ENCODE measurements at regions not wholly inside any gene's neighbourhood (a gene's known extent, or its start where the extent isn't known, plus 50 kb on each side); places are given as distances from the start of the nearest gene placed in this dataset.

DNA sequence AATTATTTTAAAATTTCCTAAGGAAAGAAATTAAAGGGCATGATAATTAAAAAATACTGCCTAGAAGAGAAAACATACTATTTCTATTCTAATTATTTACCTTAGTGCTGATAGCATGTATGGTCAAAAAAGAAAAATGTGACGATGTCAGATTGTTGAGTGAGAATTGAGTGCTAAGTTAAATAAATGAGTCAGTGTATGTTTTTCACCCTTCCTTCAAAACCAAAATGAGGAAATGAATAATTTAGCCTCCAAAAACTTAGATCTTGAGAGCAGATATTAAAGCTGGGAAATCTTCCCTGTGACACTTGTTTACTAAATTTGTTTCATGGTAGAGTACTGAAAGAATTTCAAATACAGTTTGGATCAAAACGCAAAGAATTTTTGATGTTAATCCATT is 58.6 kb upstream of the NYAP2 start:
- H3K4me3 ChIP-seq: no peak overlapping the region
- H3K27ac ChIP-seq: no peak overlapping the region

DNA sequence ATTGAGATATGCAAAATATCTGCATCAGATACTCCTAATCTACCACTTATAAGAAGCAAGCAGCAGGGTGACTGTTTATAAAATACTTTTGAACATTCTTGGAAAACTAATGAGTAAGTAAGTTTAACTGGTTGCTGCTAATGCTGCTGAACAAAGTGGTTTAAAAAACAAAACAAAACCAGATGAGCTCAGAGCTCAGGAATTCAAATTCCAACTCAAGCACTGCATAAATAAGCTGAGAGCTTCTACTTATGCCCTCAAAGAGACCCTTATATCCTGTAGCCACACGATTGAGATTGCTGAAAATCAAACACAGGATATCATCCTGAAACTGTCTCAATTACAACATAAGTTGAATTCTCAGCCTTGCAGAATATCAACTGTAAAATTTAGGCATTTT is 62.3 kb upstream of the NYAP2 start:
- Histone ChIP-seq H3K4me3 (no peak overlapping the region), H3K27ac (no peak overlapping the region)

DNA sequence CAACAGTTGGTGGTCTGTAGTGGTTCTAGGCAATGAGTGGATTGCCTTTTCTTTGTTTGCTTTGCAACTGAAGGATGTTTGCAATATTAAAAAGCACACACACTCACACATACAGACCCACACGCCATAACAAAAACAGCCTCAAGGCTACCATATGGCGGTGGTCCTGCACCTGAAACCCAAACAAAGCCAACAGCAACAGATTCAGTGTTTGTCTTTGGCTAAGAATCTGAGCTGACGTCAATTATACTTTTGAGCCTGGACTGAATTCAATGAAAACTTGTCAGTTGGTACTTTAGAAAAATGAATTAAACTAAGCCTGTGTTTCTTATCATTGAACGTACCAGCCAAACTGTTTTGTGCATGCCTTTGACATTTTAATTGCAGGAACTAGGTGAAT is 65.0 kb upstream of the NYAP2 start:
- no peak overlapping the region for H3K27ac ChIP-seq
- no peak overlapping the region for H3K4me3 ChIP-seq

DNA sequence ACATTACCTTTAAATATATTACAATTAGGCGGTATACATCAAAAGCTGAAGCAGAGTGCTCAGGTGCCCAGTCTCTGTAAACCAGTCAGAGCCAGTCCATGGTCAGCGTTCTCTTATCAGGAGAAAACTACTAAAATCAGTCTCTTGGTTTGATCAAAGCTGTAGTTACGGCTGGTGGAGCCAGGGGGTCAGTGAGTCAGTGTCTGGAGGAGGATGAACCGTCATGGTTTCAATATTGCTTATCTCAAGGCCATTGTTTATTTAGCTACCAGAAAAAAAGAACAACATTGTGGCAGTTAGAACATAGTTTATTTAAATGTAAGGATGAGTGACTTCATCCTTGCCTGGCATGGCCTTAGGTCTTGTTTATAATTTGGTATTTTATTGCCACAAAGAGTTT is 71.3 kb upstream of the NYAP2 start:
- no peak overlapping the region for H3K4me3 ChIP-seq
- H3K27ac ChIP-seq: no peak overlapping the region

DNA sequence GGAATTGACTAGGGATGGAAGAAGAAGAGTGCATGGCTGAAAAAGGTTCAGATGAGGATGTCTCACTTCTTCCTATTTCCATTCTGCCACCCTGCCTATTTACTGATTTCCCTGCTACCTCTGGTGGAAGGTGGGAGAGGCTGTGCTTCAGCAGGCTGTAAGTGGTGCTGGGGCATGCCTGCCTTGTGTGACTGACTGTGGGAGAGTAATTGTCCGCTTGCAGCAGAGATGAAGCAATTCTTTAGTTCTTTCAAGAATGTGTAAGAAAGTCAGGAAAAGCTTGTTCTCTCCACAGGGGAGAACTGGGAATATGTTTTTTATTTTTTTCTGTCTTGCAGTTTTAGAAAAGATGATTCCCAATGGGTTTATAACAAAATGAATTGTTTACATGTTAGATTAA is 72.5 kb upstream of the NYAP2 start:
- no peak overlapping the region for H3K27ac ChIP-seq
- H3K4me3 ChIP-seq: no peak overlapping the region

DNA sequence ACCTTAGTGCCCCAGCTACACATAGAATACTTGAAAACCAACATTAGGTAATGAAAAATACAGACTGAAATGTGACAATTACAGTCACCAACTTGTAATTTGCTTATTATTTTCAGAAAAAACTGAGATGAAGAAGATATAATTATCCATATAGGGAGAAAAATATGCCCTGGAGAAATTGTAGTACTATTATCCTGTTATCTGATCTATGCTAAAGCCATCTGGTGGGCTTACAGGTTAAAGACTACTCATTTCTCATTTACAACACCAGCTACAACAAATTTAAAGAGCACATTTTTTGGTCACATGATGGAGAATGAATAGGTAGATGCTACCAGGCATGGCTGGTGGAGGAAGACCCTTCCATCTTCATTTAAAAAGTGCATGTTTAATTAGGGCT is 79.6 kb upstream of the NYAP2 start:
- H3K4me3 ChIP-seq: no peak overlapping the region
- no peak overlapping the region for H3K27ac ChIP-seq

DNA sequence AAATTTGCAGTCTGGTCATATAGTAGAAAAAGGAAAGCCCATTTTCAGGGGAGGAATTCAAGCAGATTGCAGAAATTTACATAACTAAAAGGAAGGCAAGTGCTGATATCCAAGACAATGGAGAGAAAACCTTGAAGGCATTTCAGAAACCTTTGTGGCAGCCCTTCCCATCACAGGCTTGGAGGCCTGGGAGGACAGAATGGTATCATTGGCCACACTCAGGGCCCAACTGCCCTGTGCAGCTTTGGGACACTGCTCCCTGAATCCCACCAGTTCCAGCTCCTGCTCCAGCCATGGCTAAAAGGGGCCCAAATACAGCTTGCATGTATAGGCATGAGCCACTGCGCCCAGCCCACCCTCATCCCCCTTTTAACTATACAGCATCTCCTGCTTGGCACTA is 81.1 kb upstream of the NYAP2 start:
- Histone ChIP-seq H3K4me3 (no peak overlapping the region), H3K27ac (no peak overlapping the region)

DNA sequence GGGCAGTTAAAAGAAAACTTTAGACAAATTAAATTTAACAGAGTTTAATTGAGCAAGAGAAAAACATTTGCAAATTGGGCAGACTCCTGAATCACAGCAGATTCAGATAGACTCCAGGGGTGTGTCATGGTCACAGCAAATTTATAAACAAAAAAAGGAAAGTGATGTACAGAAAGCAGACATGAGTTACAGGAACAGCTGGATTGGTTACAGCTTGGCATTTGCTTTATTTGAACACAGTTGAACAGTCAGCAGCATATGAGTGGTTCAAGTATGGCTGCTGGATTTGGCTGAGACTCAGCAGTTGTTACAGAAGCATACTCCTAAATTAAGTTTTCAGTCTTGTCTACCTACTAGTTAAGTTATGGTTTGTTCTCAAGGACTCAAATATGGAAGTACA is 82.3 kb upstream of the NYAP2 start:
- no peak overlapping the region for H3K27ac ChIP-seq

DNA sequence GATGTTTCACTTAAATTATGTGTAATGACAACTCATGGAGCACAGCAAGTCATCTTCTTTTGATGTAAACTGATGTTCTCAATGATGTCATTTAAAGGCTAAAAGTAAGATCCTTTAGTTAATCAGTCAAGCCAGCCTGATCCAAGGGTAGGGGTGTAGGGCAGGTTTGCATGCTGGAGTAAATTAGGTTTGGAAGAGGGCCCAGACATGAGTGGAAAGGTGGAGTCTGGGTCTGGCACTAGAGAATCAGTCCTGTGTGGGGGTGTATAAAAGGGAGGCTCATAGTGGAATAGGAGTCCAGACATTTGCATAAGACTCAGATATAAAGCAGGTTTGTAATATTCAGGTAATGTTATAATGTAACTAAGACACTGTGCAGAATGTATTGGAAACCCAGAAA is 88.8 kb upstream of the NYAP2 start:
- H3K27ac ChIP-seq: no peak overlapping the region

More for the DNA sequence above, 82.3 kb upstream of the NYAP2 start:
- no peak overlapping the region for H3K4me3 ChIP-seq

DNA sequence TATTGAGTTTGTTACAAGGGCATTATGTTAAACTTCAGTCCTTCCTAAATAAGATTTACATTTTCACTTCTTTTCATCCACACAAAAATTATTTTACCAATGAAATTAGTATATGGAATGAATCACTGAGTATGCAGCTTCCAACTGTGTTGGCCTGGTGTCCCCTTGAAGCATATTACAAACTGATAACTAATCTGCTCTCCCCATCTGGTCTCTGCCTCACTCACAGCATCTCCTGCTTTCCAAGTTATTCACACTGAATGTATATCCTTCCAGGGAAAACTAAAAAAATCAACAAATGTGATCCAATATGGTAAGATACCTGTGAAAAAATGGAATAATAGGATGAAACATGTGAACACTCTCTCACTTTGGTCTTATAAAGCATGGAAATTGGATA is 90.0 kb upstream of the NYAP2 start:
- Histone ChIP-seq H3K27ac (no peak overlapping the region), H3K4me3 (no peak overlapping the region)

More for the DNA sequence above, 88.8 kb upstream of the NYAP2 start:
- no peak overlapping the region for H3K4me3 ChIP-seq

DNA sequence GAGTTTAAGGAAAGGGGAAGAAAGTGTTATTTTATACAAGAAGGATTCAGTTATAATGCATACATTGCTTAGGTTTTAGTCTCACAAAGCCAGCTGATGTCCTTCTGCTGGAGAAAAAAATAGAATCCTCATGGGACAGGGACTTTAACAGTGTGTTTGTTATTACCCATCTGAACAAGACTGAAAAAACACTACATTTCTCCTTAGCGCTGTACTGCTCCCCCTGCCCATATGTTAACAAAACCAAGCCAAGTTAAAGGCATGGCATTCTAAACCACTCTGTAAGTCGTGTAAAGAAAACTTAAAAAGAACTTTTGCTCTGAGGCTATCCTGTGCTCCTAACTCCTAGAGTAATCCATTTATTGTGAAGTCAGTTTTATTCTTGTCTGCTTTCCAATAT is 102.6 kb upstream of the NYAP2 start:
- H3K4me3 ChIP-seq: no peak overlapping the region

DNA sequence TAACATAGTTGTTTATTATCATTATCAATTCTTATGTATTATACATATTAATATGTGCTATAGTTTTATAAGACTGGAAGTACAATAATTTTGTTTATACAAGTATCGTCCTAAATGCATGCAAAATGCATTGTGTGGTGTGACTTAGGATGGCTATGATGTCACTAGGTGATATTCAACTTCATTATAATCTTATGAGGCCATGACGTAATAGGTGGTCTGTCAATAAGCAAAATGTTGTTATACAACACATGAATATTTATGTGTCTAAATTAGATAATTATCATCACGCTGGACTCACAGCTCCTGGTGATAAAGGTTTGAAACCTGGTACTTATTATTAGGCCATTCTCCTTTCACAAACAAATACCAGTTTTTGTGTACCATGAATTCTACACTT is 104.4 kb upstream of the NYAP2 start:
- Histone ChIP-seq H3K4me3 (no peak overlapping the region), H3K27ac (no peak overlapping the region)

More for the DNA sequence above, 102.6 kb upstream of the NYAP2 start:
- no peak overlapping the region for H3K27ac ChIP-seq

DNA sequence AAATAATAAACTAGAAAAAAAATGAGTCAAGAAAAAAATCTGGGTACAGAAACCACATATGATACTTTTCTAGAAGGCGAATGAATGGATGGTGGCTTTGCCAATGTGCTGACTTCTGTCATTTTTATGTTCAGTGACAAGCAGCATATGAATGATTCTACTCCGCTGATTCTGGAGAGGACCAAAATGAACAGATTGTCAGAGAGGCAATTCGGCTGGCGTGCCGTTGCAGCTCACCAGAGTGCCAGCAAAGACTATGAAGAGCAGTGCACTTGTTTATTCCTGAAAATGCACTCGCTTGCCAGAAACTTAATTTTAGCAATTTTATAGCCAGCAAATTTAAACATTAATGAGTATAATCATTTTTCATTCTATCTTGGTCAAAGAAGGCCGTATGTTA is 105.9 kb upstream of the NYAP2 start:
- no peak overlapping the region for H3K27ac ChIP-seq

DNA sequence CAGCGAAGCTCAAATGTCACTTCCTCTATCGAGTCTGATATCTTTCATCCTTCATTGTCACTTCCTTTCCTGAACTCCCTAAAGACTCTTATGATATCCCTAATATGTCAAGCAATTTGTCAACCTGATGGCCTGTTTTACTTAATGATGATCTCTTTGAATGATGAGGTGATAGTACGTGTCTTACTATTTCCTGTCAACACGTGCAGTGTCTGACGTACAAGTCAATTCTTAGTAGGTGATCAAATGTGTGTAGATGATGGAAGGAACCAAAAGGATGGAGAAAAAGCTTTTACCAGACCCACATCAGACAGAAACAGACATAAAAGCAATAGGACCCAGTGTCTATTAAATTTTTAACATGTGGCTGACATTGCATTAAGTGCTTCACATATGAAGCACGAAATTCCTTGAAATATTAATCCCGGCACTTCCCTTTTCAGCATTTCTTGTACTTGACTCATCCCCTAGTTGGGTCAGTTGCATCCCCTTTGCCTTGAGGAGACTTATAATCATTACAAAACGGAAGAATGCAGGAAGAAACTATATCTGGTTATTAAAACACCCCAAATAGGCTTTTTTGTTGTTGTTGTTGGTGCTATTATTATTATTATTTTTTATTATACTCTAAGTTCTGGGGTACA is 108.6 kb upstream of the NYAP2 start:
- Histone ChIP-seq H3K4me3 (no peak overlapping the region), H3K27ac (no peak overlapping the region)

More for the DNA sequence above, 105.9 kb upstream of the NYAP2 start:
- H3K4me3 ChIP-seq: no peak overlapping the region

DNA sequence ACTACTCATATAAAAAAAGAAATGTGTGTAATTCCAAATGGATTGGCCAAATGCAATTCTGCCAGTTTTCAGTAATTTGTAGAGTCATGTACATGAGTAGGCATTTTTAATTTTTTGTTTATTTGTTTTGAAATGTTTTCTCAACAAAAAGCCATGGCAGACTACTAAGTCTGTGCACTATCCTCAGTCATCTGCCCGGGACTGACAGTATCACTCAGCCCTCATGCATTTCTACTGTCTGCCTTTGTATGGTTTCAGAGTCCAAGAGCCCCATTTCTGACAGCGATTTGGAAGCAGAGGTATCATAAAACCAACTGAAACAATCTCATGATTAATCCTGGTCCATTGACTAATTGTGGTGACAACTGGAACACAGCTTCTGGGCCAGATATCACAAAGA is 109.9 kb upstream of the NYAP2 start:
- H3K4me3 ChIP-seq: no peak overlapping the region
- H3K27ac ChIP-seq: no peak overlapping the region

DNA sequence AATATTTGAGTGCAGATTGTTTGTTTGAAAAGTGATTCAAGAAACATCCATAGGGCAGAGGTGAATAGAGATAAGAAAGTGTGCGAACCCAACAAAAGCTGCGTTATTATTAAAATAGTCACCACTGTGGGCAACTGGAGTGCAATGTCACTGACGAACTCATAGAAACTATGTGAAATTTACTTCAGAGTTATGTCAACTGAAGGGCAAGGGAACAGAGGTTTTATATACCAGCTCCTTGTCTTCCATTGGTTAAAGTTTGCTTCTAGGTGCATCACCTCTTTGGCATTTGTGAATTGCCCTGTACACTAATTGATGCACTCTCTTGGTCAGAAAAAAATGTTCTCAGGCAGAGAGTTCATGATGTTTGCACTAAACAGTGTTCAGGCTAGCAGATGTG is 110.5 kb upstream of the NYAP2 start:
- Histone ChIP-seq H3K27ac (no peak overlapping the region), H3K4me3 (no peak overlapping the region)

DNA sequence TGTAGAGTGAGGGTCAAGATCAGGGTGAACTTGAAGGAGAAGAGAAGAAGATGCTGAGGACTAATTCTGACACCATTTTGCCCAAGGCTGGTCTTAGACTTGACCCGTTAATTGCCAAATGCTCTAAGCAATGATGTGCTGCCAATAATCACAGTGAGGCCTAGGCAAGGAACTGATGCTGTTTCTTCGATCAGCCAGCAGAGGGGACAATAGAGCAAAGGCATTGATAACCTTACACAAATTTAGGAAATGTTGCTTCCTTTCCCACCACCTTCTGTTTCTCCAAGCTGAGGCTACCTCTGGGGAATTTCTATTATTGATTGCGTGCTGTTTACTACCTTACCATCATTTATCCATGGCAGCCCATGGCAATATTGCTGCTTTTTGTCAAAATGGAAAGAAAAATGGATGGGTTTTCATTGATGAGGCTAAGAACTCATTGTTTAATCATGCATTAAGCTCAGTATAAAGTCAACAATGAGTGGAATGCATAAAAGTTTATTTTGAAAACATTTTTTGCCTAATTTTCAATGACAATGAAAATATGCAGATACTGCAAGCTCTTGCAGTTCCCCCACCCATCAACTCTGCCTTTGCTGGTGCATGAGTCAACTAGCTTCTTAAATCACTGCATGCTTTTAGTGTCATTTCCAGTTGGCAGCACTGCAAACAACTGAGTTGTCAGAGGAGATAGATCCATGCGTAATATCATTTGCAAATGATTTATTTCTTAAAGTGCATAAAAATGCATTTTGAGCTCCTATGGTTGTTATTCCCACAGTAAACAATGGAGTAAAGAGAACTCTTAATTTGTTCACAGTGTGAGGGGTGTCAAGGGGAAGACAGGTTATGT is 116.4 kb upstream of the NYAP2 start:
- Histone ChIP-seq H3K27ac (no peak overlapping the region), H3K4me3 (no peak overlapping the region)

DNA sequence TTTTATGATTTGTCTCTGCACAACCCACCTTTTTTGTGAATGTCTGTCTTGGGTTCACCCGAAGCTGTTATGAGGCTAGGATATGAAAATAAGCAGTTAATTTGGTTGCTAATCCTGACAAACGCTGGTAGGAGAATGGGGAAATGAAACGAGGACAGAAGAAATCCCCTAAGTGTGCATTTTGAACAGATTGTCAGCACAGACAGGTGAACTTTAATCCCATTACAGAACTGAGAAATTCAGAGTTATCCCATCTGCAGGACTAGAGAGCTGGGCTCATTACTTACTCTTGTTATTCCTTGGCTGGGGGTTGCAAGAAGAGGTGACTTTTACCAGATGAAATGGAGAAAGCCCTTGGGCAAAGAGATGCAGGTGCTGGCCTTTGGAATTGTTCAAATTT is 123.3 kb upstream of the NYAP2 start:
- H3K4me3 ChIP-seq: no peak overlapping the region
- no peak overlapping the region for H3K27ac ChIP-seq

DNA sequence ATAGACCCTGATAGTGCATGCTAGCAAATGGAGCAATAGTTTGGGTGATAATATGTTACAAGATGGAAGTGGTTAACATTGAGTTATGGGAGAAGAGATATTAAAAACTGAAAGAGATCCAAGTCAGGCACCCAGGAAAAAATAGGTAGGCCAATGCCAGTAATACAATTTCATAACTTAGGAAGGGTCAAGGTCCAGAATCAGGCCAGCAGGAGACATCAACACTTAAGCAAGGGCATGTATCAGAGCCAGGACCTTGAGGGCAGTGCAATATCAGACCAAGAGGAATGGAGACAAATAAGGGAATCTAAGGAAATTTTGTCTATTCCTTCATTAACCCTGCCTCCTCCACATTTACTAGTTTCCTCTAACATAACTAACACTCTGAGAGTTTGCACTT is 124.1 kb upstream of the NYAP2 start:
- H3K27ac ChIP-seq: no peak overlapping the region
- H3K4me3 ChIP-seq: no peak overlapping the region

DNA sequence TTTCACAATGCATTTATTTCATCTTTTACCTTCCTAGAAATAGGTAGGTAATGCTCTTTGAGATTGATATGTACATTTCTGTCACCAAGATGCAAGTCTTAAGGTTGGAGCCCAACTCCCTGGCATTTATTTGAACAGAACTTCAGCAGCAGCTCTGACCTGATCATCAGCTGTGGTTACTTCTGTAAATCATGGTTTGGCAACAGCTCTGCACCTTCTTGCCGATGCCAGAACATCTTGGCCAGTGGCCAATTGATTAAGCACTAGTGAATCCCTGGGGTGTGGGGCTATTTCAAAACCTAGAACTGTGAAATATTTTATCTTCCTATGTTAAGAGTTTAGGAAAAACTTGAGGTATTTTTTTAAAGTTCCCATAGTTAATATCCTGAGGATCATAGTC is 124.8 kb upstream of the NYAP2 start:
- Histone ChIP-seq H3K27ac (no peak overlapping the region), H3K4me3 (no peak overlapping the region)

DNA sequence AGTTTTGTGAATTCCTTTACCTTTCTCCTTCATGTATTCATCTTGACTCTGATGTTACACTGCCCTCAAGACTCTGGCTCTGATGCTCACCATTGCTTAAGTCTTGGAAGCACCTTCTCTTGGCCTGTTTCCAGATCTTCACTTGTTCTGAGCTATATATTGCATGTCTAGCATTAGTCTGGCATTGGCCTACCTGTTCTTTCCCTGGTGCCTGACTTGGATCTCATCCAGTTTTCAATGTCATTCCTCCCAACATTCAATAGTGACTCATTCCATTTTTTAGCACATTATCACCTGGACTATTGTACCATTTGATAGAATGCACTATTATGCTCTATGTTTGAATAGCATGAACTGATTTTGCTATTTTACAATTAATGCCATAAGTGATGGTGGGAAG is 127.3 kb upstream of the NYAP2 start:
- H3K27ac ChIP-seq: no peak overlapping the region
- H3K4me3 ChIP-seq: no peak overlapping the region

DNA sequence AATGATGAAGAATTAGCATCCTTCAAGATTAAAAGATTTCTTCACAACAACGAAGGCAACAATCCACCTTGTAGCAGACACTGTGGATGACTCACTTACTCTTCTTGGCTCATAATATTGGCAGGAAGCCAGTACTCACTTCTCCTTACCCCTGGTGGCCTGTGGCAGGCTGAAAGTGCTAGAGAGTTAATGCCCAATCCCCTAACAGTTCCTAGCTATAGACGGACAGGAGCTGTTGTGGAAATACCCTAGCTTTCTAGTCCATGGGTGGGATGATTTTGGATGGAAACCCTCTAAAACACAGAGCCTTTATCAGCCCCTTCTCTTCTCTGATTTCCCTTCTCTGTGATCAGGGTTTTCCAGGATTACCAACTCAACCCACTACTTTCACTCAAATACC is 128.6 kb upstream of the NYAP2 start:
- Histone ChIP-seq H3K4me3 (no peak overlapping the region), H3K27ac (no peak overlapping the region)
